Activated CD4-positive, alpha-beta T cell treated with anti-CD3 and anti-CD28 coated beads for 48 hours (primary cell): ENCODE measurements at regions not wholly inside any gene's neighbourhood (a gene's known extent, or its start where the extent isn't known, plus 50 kb on each side); places are given as distances from the start of the nearest gene placed in this dataset.
"Not testable (repeated sequence)": the region's sequence is repeated elsewhere in the genome, so short reads cannot be mapped to it uniquely, and the experiment has no call there.

Experiments
- DNase-seq: peaks from one replicate; pipeline ENCODE4 v3.0.0-alpha.2; 2020

GRCh38 chr12:119931402-119931801 is 54.3 kb upstream of the CIT start:
- no peak for DNase-seq

GRCh38 chr12:119932921-119933320 is 55.8 kb upstream of the CIT start:
- no peak for DNase-seq

GRCh38 chr12:119934780-119935179 is 54.3 kb upstream of the BICDL1 start:
- DNase-seq, result not testable (repeated sequence)

- DNase-seq, result no peak
Measured at GRCh38 chr12:119936705-119937311, 52.2 kb upstream of the BICDL1 start.

- peak; percentile 76 for DNase-seq
Measured at GRCh38 chr12:119938049-119938667, 50.9 kb upstream of the BICDL1 start.
